Transverse colon (tissue), 4 donors: ENCODE measurements at regions not wholly inside any gene's neighbourhood (a gene's known extent, or its start where the extent isn't known, plus 50 kb on each side); places are given as distances from the start of the nearest gene placed in this dataset.

Experiments
- DNase-seq: peaks from one replicate; pipeline ENCODE4 v3.0.0-alpha.2; 2019
- H3K27ac ChIP-seq, 4 donors: fragments of 200-600 bp; sonication (generic); 2 replicates each; pipeline ENCODE4 v1.5.1; 2016 to 2018; ENCODE audit warnings: inconsistent platforms in 4 of 4
- H3K27me3 ChIP-seq: fragments of 200-600 bp; sonication (generic); 2 replicates; pipeline ENCODE4 v1.5.1; 2017; ENCODE audit warnings: inconsistent platforms
- H3K36me3 ChIP-seq, 4 donors: fragments of 200-600 bp; sonication (generic); 2 replicates each; pipeline ENCODE4 v1.5.1; 2017 to 2019; ENCODE audit warnings: inconsistent platforms in 4 of 4
- H3K4me1 ChIP-seq, 4 donors: fragments of 200-600 bp; sonication (generic); 2 replicates each; pipeline ENCODE4 v1.5.1; 2017 to 2020; ENCODE audit warnings: inconsistent platforms in 4 of 4
- H3K4me3 ChIP-seq, 4 donors: fragments of 200-600 bp; sonication (generic); 1 replicate in 1 of 4; 2 replicates in 3 of 4; pipeline versions ENCODE4 v1.5.1 to v1.6.1; 2017 to 2019; ENCODE audit warnings: inconsistent platforms in 4 of 4
- H3K9me3 ChIP-seq, 2 donors: fragments of 200-600 bp; sonication (generic); 2 replicates each; pipeline ENCODE4 v1.5.1; 2017 to 2019; ENCODE audit warnings: inconsistent platforms in 2 of 2
- EP300 ChIP-seq: sonication (generic); formaldehyde crosslinking; IDR thresholded peaks from one replicate; pipeline ENCODE4 v1.6.1; 2017; ENCODE audit warnings: antibody characterized with exemption, low read depth
- POLR2A ChIP-seq: fragments of 450-650 bp; IDR thresholded peaks from one replicate; pipeline ENCODE4 v1.6.1; 2016; ENCODE audit warnings: antibody characterized with exemption, mild to moderate bottlenecking, moderate library complexity
- POLR2AphosphoS5 ChIP-seq, 3 donors: sonication (generic); formaldehyde crosslinking; IDR thresholded peaks; one replicate each; pipeline ENCODE4 v1.6.1; 2016; ENCODE audit warnings: antibody characterized with exemption in 3 of 3
- WGBS, 2 donors: methylation state at CpG; one replicate each; pipeline ENCODE4 v1.1.5; 2018; ENCODE audit warnings: low coverage in 1 of 2; 5-methylcytosine and 5-hydroxymethylcytosine counted together
- in situ Hi-C, 4 donors: fragments of 200-750 bp; cut with MboI; loops; one replicate each; pipeline versions ENCODE4 v1.15.0 to v1.15.1; 2017; ENCODE audit warnings: low sequenced_read_pairs in 3 of 4, low pct_ligation_motif_present in 1 of 4, low pct_unique_long_range_greater_than_20kb in 1 of 4
- intact Hi-C: fragments of 100-400 bp; cut with DNase I; formaldehyde crosslinking; loops from one replicate; pipeline ENCODE4 v1.15.1; 2023; ENCODE audit warnings: low total_unique reads
- TF ChIP-seq, protein P1 (sequence below), 5 experiments: fragments of 200-600 bp in 3 of 5; fragments of 450-650 bp in 2 of 5; sonication (generic) in 3 of 5; IDR thresholded peaks; 1 replicate in 2 of 5; 2 replicates in 3 of 5; pipeline ENCODE4 v1.5.1; 2016 to 2017; ENCODE audit warnings: antibody characterized with exemption in 5 of 5, inconsistent platforms in 3 of 5, mild to moderate bottlenecking in 2 of 5, moderate library complexity in 1 of 5

DNA sequence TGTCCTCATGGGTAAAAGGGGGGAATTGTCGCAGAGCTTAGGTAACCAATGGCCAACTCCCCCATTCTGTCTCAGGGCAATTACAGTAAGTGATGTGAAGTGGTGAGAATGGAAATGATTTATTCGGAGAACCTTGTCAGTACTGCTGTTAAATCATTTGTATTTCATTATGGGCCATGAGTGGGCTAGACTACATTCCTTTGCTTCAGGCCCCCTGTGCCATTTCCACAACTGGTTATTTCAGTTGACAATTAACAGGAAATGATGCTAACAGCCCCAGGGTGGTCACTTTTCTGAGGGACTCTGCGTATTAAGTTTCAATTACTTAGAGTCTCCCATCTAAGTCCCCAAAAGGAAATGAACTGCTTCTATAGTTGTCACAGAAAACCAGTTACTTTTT lies 653.7 kb downstream of the CCDC171 start:
- TF ChIP-seq POLR2A (no peak), POLR2AphosphoS5 (IDR thresholded peaks at IDR 0.05) (no peak), EP300 (no peak)
- TF ChIP-seq, protein P1, sequence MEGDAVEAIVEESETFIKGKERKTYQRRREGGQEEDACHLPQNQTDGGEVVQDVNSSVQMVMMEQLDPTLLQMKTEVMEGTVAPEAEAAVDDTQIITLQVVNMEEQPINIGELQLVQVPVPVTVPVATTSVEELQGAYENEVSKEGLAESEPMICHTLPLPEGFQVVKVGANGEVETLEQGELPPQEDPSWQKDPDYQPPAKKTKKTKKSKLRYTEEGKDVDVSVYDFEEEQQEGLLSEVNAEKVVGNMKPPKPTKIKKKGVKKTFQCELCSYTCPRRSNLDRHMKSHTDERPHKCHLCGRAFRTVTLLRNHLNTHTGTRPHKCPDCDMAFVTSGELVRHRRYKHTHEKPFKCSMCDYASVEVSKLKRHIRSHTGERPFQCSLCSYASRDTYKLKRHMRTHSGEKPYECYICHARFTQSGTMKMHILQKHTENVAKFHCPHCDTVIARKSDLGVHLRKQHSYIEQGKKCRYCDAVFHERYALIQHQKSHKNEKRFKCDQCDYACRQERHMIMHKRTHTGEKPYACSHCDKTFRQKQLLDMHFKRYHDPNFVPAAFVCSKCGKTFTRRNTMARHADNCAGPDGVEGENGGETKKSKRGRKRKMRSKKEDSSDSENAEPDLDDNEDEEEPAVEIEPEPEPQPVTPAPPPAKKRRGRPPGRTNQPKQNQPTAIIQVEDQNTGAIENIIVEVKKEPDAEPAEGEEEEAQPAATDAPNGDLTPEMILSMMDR (IDR thresholded peaks at IDR 0.05): no peak
- Histone ChIP-seq H3K9me3 (no peaks in the 10 kb centered on the region), H3K4me3 (no peak overlapping the region), H3K27ac (no peak overlapping the region), H3K27me3 (no peaks in the 10 kb centered on the region), H3K36me3 (no peaks in the 10 kb centered on the region), H3K4me1 (peaks cover 0 to 4% (median 2%) of the 10 kb centered on the region in 4 donors)
- intact Hi-C loops: loop anchor here (10.0 kb wide), 1 partner anchor 518 kb away; no protein-coding TSS in a partner anchor
- DNase-seq: no peak
- WGBS, 2 donors: 93 to 94% methylated on average over 3 of the region's 3 CpGs
- in situ Hi-C loops: no loop called here

DNA sequence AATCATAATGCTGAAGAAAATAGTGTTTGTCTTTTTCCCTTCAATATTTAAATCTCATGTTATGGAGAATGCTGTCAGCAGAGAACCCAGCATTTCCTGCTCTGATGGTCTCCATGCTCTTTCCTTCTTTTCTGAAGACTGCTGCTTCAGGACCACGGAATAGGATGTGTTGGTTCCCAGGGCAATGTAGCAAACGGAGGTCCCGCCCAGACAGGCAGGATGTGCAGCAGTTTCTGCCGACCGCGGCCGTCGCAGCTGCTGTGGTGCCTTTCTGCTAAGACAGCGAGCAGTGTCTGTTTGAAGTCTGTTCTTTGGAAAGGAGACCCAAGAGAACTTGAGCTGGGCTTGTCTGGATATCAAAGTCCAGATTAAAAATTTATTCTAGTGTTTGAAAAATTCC lies 654.3 kb downstream of the CCDC171 start:
- H3K27ac ChIP-seq: peak overlapping the region in 1 of 4 donors; percentile 11
- no peak for DNase-seq
- no peaks in the 10 kb centered on the region for H3K27me3 ChIP-seq
- H3K36me3 ChIP-seq: no peaks in the 10 kb centered on the region
- H3K4me3 ChIP-seq: no peak overlapping the region
- in situ Hi-C loops (no loop called here), intact Hi-C loops (loop anchor here (10.0 kb wide), 1 partner anchor 518 kb away; no protein-coding TSS in a partner anchor)
- WGBS, 2 donors: 14% methylated on average over 9 of the region's 9 CpGs; no CpG with 5 or more reads in 1 of the 2 donors
- H3K9me3 ChIP-seq: no peaks in the 10 kb centered on the region
- peaks cover 0 to 4% (median 2%) of the 10 kb centered on the region in 4 donors for H3K4me1 ChIP-seq
- TF ChIP-seq EP300 (no peak), POLR2AphosphoS5 (IDR thresholded peaks at IDR 0.05) (no peak), POLR2A (no peak)
- TF ChIP-seq, protein P1 (IDR thresholded peaks at IDR 0.05): no peak

DNA sequence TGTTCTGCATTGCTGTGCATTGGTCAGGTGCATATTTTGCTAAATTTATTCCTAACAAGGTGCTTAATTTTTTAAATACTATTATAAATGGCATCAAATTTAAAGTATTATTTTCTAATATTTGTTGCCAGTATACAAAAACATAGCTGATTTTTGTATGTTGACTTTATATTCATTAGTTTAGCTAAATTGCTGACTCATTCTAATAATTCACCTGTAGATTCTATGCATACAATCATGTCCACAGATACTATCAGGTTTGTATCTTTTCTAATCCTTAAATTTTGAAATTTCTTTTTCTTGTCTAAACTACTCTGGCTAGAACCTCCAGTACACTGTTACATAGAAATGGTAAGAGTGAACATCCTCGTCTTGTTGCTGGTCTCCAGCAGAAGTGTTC lies 657.6 kb downstream of the CCDC171 start:
- Histone ChIP-seq H3K36me3 (no peaks in the 10 kb centered on the region), H3K4me1 (peaks cover 0 to 6% (median 2%) of the 10 kb centered on the region in 4 donors), H3K27ac (no peak overlapping the region), H3K4me3 (no peak overlapping the region), H3K27me3 (no peaks in the 10 kb centered on the region), H3K9me3 (no peaks in the 10 kb centered on the region)
- in situ Hi-C loops (no loop called here), intact Hi-C loops (no loop called here)
- TF ChIP-seq EP300 (no peak), POLR2AphosphoS5 (IDR thresholded peaks at IDR 0.05) (no peak), POLR2A (no peak)
- TF ChIP-seq, protein P1 (IDR thresholded peaks at IDR 0.05): no peak
- DNase-seq: no peak
- 79 to 89% methylated on average over 1 of the region's 1 CpG for WGBS, 2 donors

DNA sequence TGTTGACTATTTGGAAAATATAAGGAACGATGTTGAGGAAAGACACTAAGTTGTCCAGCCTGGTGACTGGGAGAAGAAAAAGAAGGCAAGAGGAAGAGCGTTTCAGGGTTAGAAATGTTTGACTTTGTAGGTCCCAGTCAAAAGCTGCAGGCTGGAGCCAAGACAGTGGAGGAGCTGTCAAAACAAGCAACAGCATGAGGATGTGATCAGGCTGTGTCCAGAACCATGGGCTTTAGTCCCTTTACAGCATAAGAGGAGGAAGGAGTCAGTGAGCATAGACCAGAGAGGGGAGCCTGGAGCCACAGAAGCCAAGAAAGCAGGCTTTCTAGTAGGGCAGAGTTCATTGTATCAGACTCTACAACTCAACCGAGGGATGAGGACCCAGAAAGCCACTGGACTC lies 658.5 kb downstream of the BNC2 start:
- peak in 1 of 3 donors; percentile 12 for TF ChIP-seq POLR2AphosphoS5 (IDR thresholded peaks at IDR 0.05)
- TF ChIP-seq, protein P1 (IDR thresholded peaks at IDR 0.05): no peak
- no peak for TF ChIP-seq POLR2A
- no peak for TF ChIP-seq EP300
- H3K9me3 ChIP-seq: no peaks in the 10 kb centered on the region
- in situ Hi-C loops (no loop called here), intact Hi-C loops (no loop called here)
- no peaks in the 10 kb centered on the region for H3K27me3 ChIP-seq
- peaks cover 0 to 6% (median 2%) of the 10 kb centered on the region in 4 donors for H3K4me1 ChIP-seq
- DNase-seq: no peak
- 69 to 75% methylated on average over 2 to 3 of the region's 3 CpGs for WGBS, 2 donors
- no peak overlapping the region for H3K4me3 ChIP-seq
- peak overlapping the region in 2 of 4 donors; percentile 20 to 24 for H3K27ac ChIP-seq
- H3K36me3 ChIP-seq: no peaks in the 10 kb centered on the region
